K562 (cell line): ENCODE measurements at regions not wholly inside any gene's neighbourhood (a gene's known extent, or its start where the extent isn't known, plus 50 kb on each side); places are given as distances from the start of the nearest gene placed in this dataset.
A peak's percentile ranks its signal among the peaks of the same experiment; 100 is the strongest.

Experiments
- ATAC-seq: fragments of 200-7000 bp; cut with Tn5 transposase; 3 replicates; pipeline ENCODE4 v1.9.1; 2020; ENCODE audit warnings: moderate library complexity
- BruUV-seq: library from RNA; stranded (reverse); fragments of 400-500 nt; replicated peaks from 2 replicates; lab custom pipeline; 2021; lab: Mats Ljungman, UMichigan
- CTCF ChIA-PET: fragments of 300-600 bp; formaldehyde crosslinking; extraction: SDS; loops from one replicate; lab custom pipeline; 2021; ENCODE audit warnings: low intra/inter-chr PET ratio; lab: Yijun Ruan, JAX
- POLR2A ChIA-PET: fragments of 300-600, 350-650 bp; sonication (Branson Sonifier 250); formaldehyde crosslinking; extraction: SDS; loops from one replicate; lab custom pipeline; 2021; ENCODE audit warnings: antibody characterized with exemption, inconsistent platforms; lab: Yijun Ruan, JAX
- DNase-seq, 4 experiments: peaks; one replicate each; pipeline versions ENCODE4 v3.0.0 to v3.0.0-alpha.2; 2011 to 2018; ENCODE audit warnings: low spot score in 3 of 4, mixed read lengths in 3 of 4; ENCODE audit errors: extremely low read depth in 1 of 4
- FAIRE-seq: peaks from 2 replicates; lab custom pipeline; 2011; peaks lifted over from hg19 to GRCh38; lab: Jason Lieb, UNC
- H2AFZ ChIP-seq: 2 replicates; pipeline ENCODE4 v1.6.0; 2011; ENCODE audit warnings: low read depth, low read length, control low read depth, inconsistent platforms
- H3K27ac ChIP-seq: fragments of 200-600 bp; 3 replicates; pipeline ENCODE4 v1.8.0; 2011; ENCODE audit warnings: low read depth, mild to moderate bottlenecking, control low read depth, inconsistent platforms, low read length, moderate library complexity, mixed read lengths; ENCODE audit errors: extremely low read depth
- H3K27me3 ChIP-seq, 2 experiments: fragments of 300-600 bp in 1 of 2; 2 replicates in 1 of 2; 3 replicates in 1 of 2; pipeline versions ENCODE4 v1.6.0 to v1.8.0; 2011; ENCODE audit warnings: inconsistent platforms in 2 of 2, low read length in 2 of 2, mild to moderate bottlenecking in 1 of 2, mixed read lengths in 1 of 2, moderate library complexity in 1 of 2; ENCODE audit not compliant: control insufficient read depth in 2 of 2, insufficient read depth in 2 of 2
- H3K36me3 ChIP-seq: fragments of 300-600 bp; 3 replicates; pipeline ENCODE4 v1.8.0; 2011; ENCODE audit warnings: mild to moderate bottlenecking, low read length, inconsistent platforms; ENCODE audit not compliant: control insufficient read depth, insufficient read depth
- H3K4me1 ChIP-seq, 2 experiments: fragments of 200-600 bp in 1 of 2; replicated peaks in 1 of 2; 2 replicates in 1 of 2; 3 replicates in 1 of 2; pipeline versions ENCODE4 v1.5.1 to v1.8.0; 2011; ENCODE audit warnings: inconsistent platforms in 2 of 2, low read length in 2 of 2, mild to moderate bottlenecking in 1 of 2, mixed read lengths in 1 of 2, moderate library complexity in 1 of 2; ENCODE audit not compliant: control insufficient read depth in 2 of 2, insufficient read depth in 2 of 2
- H3K4me2 ChIP-seq: 2 replicates; pipeline ENCODE4 v1.6.1; 2011; ENCODE audit warnings: low read length, control low read depth, inconsistent platforms, mixed read lengths; ENCODE audit not compliant: insufficient read depth
- H3K4me3 ChIP-seq: fragments of 200-600 bp; sonication (generic), shearing (Covaris generic); 2 replicates; pipeline ENCODE4 v1.5.1; 2016; ENCODE audit warnings: control low read depth, inconsistent platforms
- H3K79me2 ChIP-seq: fragments of 200-600 bp; 3 replicates; pipeline ENCODE4 v1.8.0; 2011; ENCODE audit warnings: low read length, inconsistent platforms; ENCODE audit not compliant: control insufficient read depth, insufficient read depth
- H3K9ac ChIP-seq, 2 experiments: 2 replicates each; pipeline versions ENCODE4 v1.6.0 to v1.6.1; 2011; ENCODE audit warnings: low read depth in 2 of 2, low read length in 2 of 2, control low read depth in 1 of 2, inconsistent platforms in 1 of 2, mild to moderate bottlenecking in 1 of 2, mixed read lengths in 1 of 2; ENCODE audit not compliant: insufficient read depth in 1 of 2
- H3K9me1 ChIP-seq: one replicate; pipeline ENCODE4 v1.6.0; 2011; ENCODE audit warnings: inconsistent platforms, mild to moderate bottlenecking, low read length, moderate library complexity; ENCODE audit not compliant: control insufficient read depth, insufficient read depth
- H3K9me3 ChIP-seq: replicated peaks from 2 replicates; pipeline ENCODE4 v1.5.1; 2011; ENCODE audit warnings: low read depth, low read length, inconsistent platforms; ENCODE audit not compliant: control insufficient read depth, insufficient read depth
- H4K20me1 ChIP-seq: replicated peaks from 2 replicates; pipeline ENCODE4 v1.6.1; 2011; ENCODE audit warnings: low read length, inconsistent platforms, mixed read lengths; ENCODE audit not compliant: control insufficient read depth, insufficient read depth
- CTCF ChIP-seq, 3 experiments: IDR thresholded peaks in 2 of 3; conservative IDR thresholded peaks in 1 of 3; 2 replicates each; pipeline ENCODE4 v1.5.1; 2011 to 2012; ENCODE audit warnings: low read length in 3 of 3, mild to moderate bottlenecking in 3 of 3, control low read depth in 2 of 3, improper control_type of control experiment in 1 of 3, inconsistent platforms in 1 of 3, low read depth in 1 of 3, mixed read lengths in 1 of 3, moderate library complexity in 1 of 3; ENCODE audit not compliant: insufficient read depth in 2 of 3
- FOS ChIP-seq: IDR thresholded peaks from 3 replicates; pipeline ENCODE4 v1.6.1; 2011; ENCODE audit not compliant: insufficient read length; ENCODE audit errors: extremely low read depth
- GABPA ChIP-seq: fragments of 200-800 bp; sonication (Bioruptor generic); conservative IDR thresholded peaks from 2 replicates; pipeline ENCODE4 v1.6.1; 2016; ENCODE audit warnings: low read depth, missing genetic modification characterization, missing compliant biosample characterization
- GATAD2B ChIP-seq: fragments of 450-650 bp; IDR thresholded peaks from 2 replicates; pipeline ENCODE4 v1.6.1; 2017; ENCODE audit warnings: mild to moderate bottlenecking, borderline replicate concordance
- KDM1A ChIP-seq, 2 experiments: fragments of 450-650 bp; IDR thresholded peaks; 2 replicates each; pipeline ENCODE4 v1.6.1; 2016; ENCODE audit warnings: mild to moderate bottlenecking in 2 of 2
- MXD1 ChIP-seq: fragments of 250-450 bp; sonication (Bioruptor Pico); IDR thresholded peaks from 2 replicates; pipeline ENCODE4 v1.8.0; 2021; ENCODE audit warnings: borderline replicate concordance, mild to moderate bottlenecking, moderate library complexity; ENCODE audit not compliant: poor library complexity, severe bottlenecking
- MYC ChIP-seq, 2 experiments: fragments of 250-450 bp in 1 of 2; sonication (Bioruptor Pico) in 1 of 2; IDR thresholded peaks; 2 replicates each; pipeline versions ENCODE4 v1.5.1 to v1.6.1; 2012 to 2021; ENCODE audit warnings: low read depth in 2 of 2, borderline replicate concordance in 1 of 2, improper control_type of control experiment in 1 of 2, low read length in 1 of 2, mild to moderate bottlenecking in 1 of 2, moderate library complexity in 1 of 2
- NR0B1 ChIP-seq: fragments of 450-650 bp; IDR thresholded peaks from one replicate; pipeline ENCODE4 v1.6.1; 2018; ENCODE audit warnings: mild to moderate bottlenecking, moderate library complexity; ENCODE audit not compliant: partially characterized antibody
- PHF20 ChIP-seq: fragments of 450-650 bp; IDR thresholded peaks from 2 replicates; pipeline ENCODE4 v1.6.1; 2018; ENCODE audit not compliant: partially characterized antibody
- RAD21 ChIP-seq, 2 experiments: fragments of 250-450 bp in 1 of 2; fragments of 450-650 bp in 1 of 2; sonication (Bioruptor Pico) in 1 of 2; formaldehyde crosslinking in 1 of 2; IDR thresholded peaks in 1 of 2; conservative IDR thresholded peaks in 1 of 2; 2 replicates each; pipeline versions ENCODE4 v1.4.0 to v1.8.0; 2020 to 2022; ENCODE audit warnings: mild to moderate bottlenecking in 2 of 2, moderate library complexity in 1 of 2
- SREBF2 ChIP-seq: sonication (generic); formaldehyde crosslinking; IDR thresholded peaks from 2 replicates; pipeline ENCODE4 v1.4.0; 2020; ENCODE audit warnings: mild to moderate bottlenecking, missing genetic modification reagents
- TCFL5 ChIP-seq: fragments of 250-450 bp; sonication (Bioruptor Pico); conservative IDR thresholded peaks from 2 replicates; pipeline ENCODE4 v1.6.1; 2021; ENCODE audit warnings: mild to moderate bottlenecking, moderate library complexity, matching md5 sums
- TGIF2 ChIP-seq: sonication (generic); formaldehyde crosslinking; IDR thresholded peaks from 2 replicates; pipeline ENCODE4 v1.8.1; 2022; ENCODE audit warnings: mild to moderate bottlenecking, missing genetic modification reagents, moderate library complexity
- WGBS: fragments of 100-300 bp; shearing (Covaris generic); methylation state at CpG from one replicate; pipeline ENCODE4 v1.1.6; 2016; ENCODE audit warnings: low coverage, mixed read lengths; ENCODE audit not compliant: insufficient coverage; ENCODE audit errors: missing lambda C conversion rate; 5-methylcytosine and 5-hydroxymethylcytosine counted together
- in situ Hi-C: fragments of 300-500 bp; cut with MboI; formaldehyde crosslinking; loops from 4 replicates; pipeline ENCODE4 v1.15.0; 2018; ENCODE audit warnings: inconsistent platforms, mixed read lengths
- intact Hi-C: fragments of 100-400 bp; cut with micrococcal nuclease; formaldehyde crosslinking; loops from 2 replicates; pipeline ENCODE4 v1.14.2; 2022

GRCh38 chr15:84108728-84109127 is 126.8 kb upstream of the GOLGA6L4 start:
- BruUV-seq, result no TSS peak

More at GRCh38 chr15:84108728-84109127, 126.8 kb upstream of the GOLGA6L4 start:
- H4K20me1 ChIP-seq, result no peaks in the 10 kb centered on the region
- H3K9ac ChIP-seq, result no peak overlapping the region
- in situ Hi-C loops (no loop called here), intact Hi-C loops (no loop called here)
- H3K27me3 ChIP-seq, result 0 out of 5 replicates have a peak, but pooled peaks cover 0 to 3% of the 10 kb centered on the region in 2 experiments
- no peak overlapping the region for H2AFZ ChIP-seq
- H3K27ac ChIP-seq, result no peak overlapping the region
- ChIA-PET POLR2A (no interaction called here), CTCF (no interaction called here)
- no peaks in the 10 kb centered on the region for H3K79me2 ChIP-seq
- no peak for TF ChIP-seq MXD1 (CRISPR knock-in tag)
- TF ChIP-seq NR0B1, result no peak
- TF ChIP-seq GATAD2B, result no peak
- no peak for TF ChIP-seq MYC (IDR thresholded peaks at IDR 0.05; ENCODE audit: low read depth, low read length)
- TF ChIP-seq MYC (CRISPR knock-in tag; IDR thresholded peaks at IDR 0.05; ENCODE audit: borderline replicate concordance, low read depth), result no peak
- no peak for TF ChIP-seq TCFL5 (CRISPR knock-in tag)
- no peak for TF ChIP-seq TGIF2
- no peak for TF ChIP-seq FOS
- no peak for TF ChIP-seq PHF20
- TF ChIP-seq GABPA (tag), result no peak
- TF ChIP-seq KDM1A (IDR thresholded peaks at IDR 0.05), result peak; percentile 47 to 57; a peak in 3 of 4 replicates
- peak in 1 of 2 experiments; percentile 31; a peak in 2 of 4 replicates for TF ChIP-seq RAD21 (CRISPR knock-in tag; conservative IDR thresholded peaks at IDR 0.05 in 1 of 2, IDR thresholded peaks at IDR 0.05 in 1 of 2)
- TF ChIP-seq SREBF2 (CRISPR knock-in tag), result no peak
- peak in 2 of 3 experiments; percentile 21 to 36; a peak in 3 of 6 replicates for TF ChIP-seq CTCF (IDR thresholded peaks at IDR 0.05 in 2 of 3, conservative IDR thresholded peaks at IDR 0.05 in 1 of 3; ENCODE audit: insufficient read depth in 2 of 3, low read depth in 1 of 3, low read length in 3 of 3)
- H3K36me3 ChIP-seq, result no peaks in the 10 kb centered on the region
- peaks cover 0 to 3% of the 10 kb centered on the region in 2 experiments; a peak in 2 of 5 replicates for H3K4me1 ChIP-seq
- WGBS, result 0% methylated on average over 2 of the region's 2 CpGs
- no peak for ATAC-seq
- no peak for FAIRE-seq
- no peak overlapping the region for H3K4me2 ChIP-seq
- H3K4me3 ChIP-seq, result no peak overlapping the region
- DNase-seq, result peak in 1 of 4 experiments; percentile 8
- H3K9me3 ChIP-seq, result no peaks in the 10 kb centered on the region
- H3K9me1 ChIP-seq, result no peaks in the 10 kb centered on the region
